CD14-positive monocyte (primary cell): ENCODE measurements at regions not wholly inside any gene's neighbourhood (a gene's known extent, or its start where the extent isn't known, plus 50 kb on each side); places are given as distances from the start of the nearest gene placed in this dataset.

Experiments used
- DNase-seq, 3 donors: peaks; one replicate each; pipeline ENCODE4 v3.0.0-alpha.2; 2011 to 2022
- H2AFZ ChIP-seq: 2 replicates; pipeline ENCODE4 v1.6.0; 2012; ENCODE audit warnings: mild to moderate bottlenecking, low read depth, low read length, inconsistent platforms; ENCODE audit not compliant: insufficient read depth, poor library complexity, severe bottlenecking
- H3K27ac ChIP-seq, 2 donors: 1 replicate in 1 of 2; 2 replicates in 1 of 2; pipeline ENCODE4 v1.5.1; 2012 to 2013; ENCODE audit warnings: low read length in 2 of 2, control low read depth in 1 of 2, inconsistent platforms in 1 of 2, low read depth in 1 of 2, mild to moderate bottlenecking in 1 of 2
- H3K27me3 ChIP-seq, 2 donors: one replicate each; pipeline versions ENCODE4 v1.6.0 to v1.6.1; 2011 to 2013; ENCODE audit warnings: low read length in 2 of 2; ENCODE audit not compliant: control insufficient read depth in 2 of 2, insufficient read depth in 2 of 2
- H3K36me3 ChIP-seq, 2 donors: replicated peaks in 1 of 2; 1 replicate in 1 of 2; 2 replicates in 1 of 2; pipeline versions ENCODE4 v1.5.1 to v1.6.1; 2012 to 2013; ENCODE audit warnings: low read length in 2 of 2, control low read depth in 1 of 2, inconsistent platforms in 1 of 2, mild to moderate bottlenecking in 1 of 2; ENCODE audit not compliant: insufficient read depth in 2 of 2, control insufficient read depth in 1 of 2
- H3K4me1 ChIP-seq, 2 donors: 1 replicate in 1 of 2; 2 replicates in 1 of 2; pipeline versions ENCODE4 v1.5.1 to v1.6.1; 2012 to 2013; ENCODE audit warnings: low read length in 2 of 2, control low read depth in 1 of 2, inconsistent platforms in 1 of 2, mild to moderate bottlenecking in 1 of 2, moderate library complexity in 1 of 2; ENCODE audit not compliant: insufficient read depth in 2 of 2, control insufficient read depth in 1 of 2
- H3K4me2 ChIP-seq: replicated peaks from 2 replicates; pipeline ENCODE3; 2012; ENCODE audit warnings: low read length, moderate library complexity, mild to moderate bottlenecking; ENCODE audit not compliant: poor library complexity, severe bottlenecking; ENCODE audit errors: extremely low read depth
- H3K4me3 ChIP-seq, 3 experiments: fragments of 200-600 bp in 1 of 3; sonication (generic) in 1 of 3; replicated peaks in 1 of 3; 1 replicate in 2 of 3; 2 replicates in 1 of 3; pipeline ENCODE4 v1.5.1; 2011 to 2013; ENCODE audit warnings: low read length in 3 of 3, mild to moderate bottlenecking in 3 of 3, control low read depth in 2 of 3, low read depth in 2 of 3, inconsistent platforms in 1 of 3, moderate library complexity in 1 of 3
- H3K79me2 ChIP-seq: 2 replicates; pipeline ENCODE4 v1.6.0; 2012; ENCODE audit warnings: mild to moderate bottlenecking, control low read depth, inconsistent platforms, low read length, moderate library complexity; ENCODE audit not compliant: insufficient read depth
- H3K9ac ChIP-seq: 2 replicates; pipeline ENCODE4 v1.6.0; 2017; ENCODE audit warnings: low read length, mild to moderate bottlenecking; ENCODE audit not compliant: insufficient read depth, poor library complexity, severe bottlenecking
- H3K9me3 ChIP-seq, 2 donors: replicated peaks in 1 of 2; 1 replicate in 1 of 2; 2 replicates in 1 of 2; pipeline versions ENCODE4 v1.5.1 to v1.6.1; 2012 to 2013; ENCODE audit warnings: low read length in 2 of 2, control low read depth in 1 of 2; ENCODE audit not compliant: control insufficient read depth in 1 of 2, insufficient read depth in 1 of 2
- H4K20me1 ChIP-seq: 2 replicates; pipeline ENCODE4 v1.6.0; 2012; ENCODE audit warnings: mild to moderate bottlenecking, low read length, control low read depth, moderate library complexity; ENCODE audit not compliant: insufficient read depth
- H3K27ac Mint-ChIP-seq, 7 donors: one replicate each; pipeline ENCODE4 v1.8.0; 2020; ENCODE audit warnings: mild to moderate bottlenecking in 7 of 7, mixed read lengths in 7 of 7, moderate library complexity in 6 of 7, inconsistent platforms in 2 of 7
- H3K27me3 Mint-ChIP-seq, 3 donors: one replicate each; pipeline ENCODE4 v1.8.0; 2021 to 2022; ENCODE audit warnings: low read depth in 3 of 3, mild to moderate bottlenecking in 3 of 3, mixed read lengths in 3 of 3, moderate library complexity in 3 of 3, inconsistent platforms in 1 of 3
- H3K36me3 Mint-ChIP-seq, 2 donors: one replicate each; pipeline ENCODE4 v1.8.0; 2020; ENCODE audit warnings: mixed read lengths in 2 of 2, inconsistent platforms in 1 of 2, mild to moderate bottlenecking in 1 of 2
- H3K4me1 Mint-ChIP-seq: one replicate; pipeline ENCODE4 v1.8.0; 2020; ENCODE audit warnings: mild to moderate bottlenecking, mixed read lengths
- H3K4me3 Mint-ChIP-seq, 2 donors: one replicate each; pipeline ENCODE4 v1.8.0; 2020; ENCODE audit warnings: mild to moderate bottlenecking in 2 of 2, mixed read lengths in 2 of 2, moderate library complexity in 1 of 2
- H3K9me3 Mint-ChIP-seq, 7 donors: one replicate each; pipeline ENCODE4 v1.8.0; 2020 to 2022; ENCODE audit warnings: mixed read lengths in 7 of 7, mild to moderate bottlenecking in 6 of 7, moderate library complexity in 6 of 7, inconsistent platforms in 2 of 7
- CTCF ChIP-seq: fragments of 200-600 bp; IDR thresholded peaks from one replicate; pipeline ENCODE4 v1.8.0; 2022; ENCODE audit warnings: antibody characterized with exemption, mild to moderate bottlenecking
- WGBS: methylation state at CpG from one replicate; pipeline ENCODE4 v1.1.5; 2013; ENCODE audit warnings: missing lambda C conversion rate; ENCODE audit not compliant: insufficient coverage; 5-methylcytosine and 5-hydroxymethylcytosine counted together
- intact Hi-C, 2 donors: fragments of 100-400 bp; cut with micrococcal nuclease; formaldehyde crosslinking; loops; one replicate each; pipeline versions ENCODE4 v1.15.0 to v1.15.1; 2023

DNA sequence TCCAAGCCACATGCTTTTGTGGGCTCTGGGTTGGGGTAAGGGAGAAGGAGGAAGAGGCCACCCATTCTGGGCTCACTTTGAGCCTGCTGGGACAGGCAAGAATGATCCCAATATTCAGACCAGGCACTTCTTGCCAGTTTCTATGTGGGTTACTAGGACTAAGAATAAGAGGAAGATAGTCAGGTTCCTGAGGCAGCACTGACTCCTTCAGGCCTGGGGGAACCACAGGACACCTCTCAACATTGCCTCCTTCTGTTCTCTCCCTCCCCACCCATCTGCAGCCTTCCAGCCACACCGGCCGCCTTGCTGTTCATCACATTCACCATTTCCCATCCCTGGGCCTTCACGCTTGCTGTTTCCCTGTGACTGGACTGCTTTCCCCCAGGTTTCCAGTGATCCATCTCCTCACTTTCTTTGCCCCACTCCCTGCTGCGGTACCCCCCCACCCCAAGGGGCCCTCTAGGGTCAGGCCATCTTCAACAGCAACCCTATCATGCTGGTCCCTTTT lies 69.2 kb upstream of the SIRPA start:
- Mint-ChIP-seq H3K27me3 (no peaks in the 10 kb centered on the region), H3K4me3 (no peak overlapping the region), H3K27ac (peak overlapping the region; percentile 31 to 75 (median 63)), H3K9me3 (peaks cover 8 to 31% (median 20%) of the 10 kb centered on the region in 7 donors), H3K4me1 (peaks cover 82% of the 10 kb centered on the region), H3K36me3 (peaks cover 18 to 23% of the 10 kb centered on the region in 2 donors)
- Histone ChIP-seq H3K9me3 (peaks cover 0 to 16% of the 10 kb centered on the region in 2 donors), H3K4me1 (peaks cover 88 to 90% of the 10 kb centered on the region in 2 donors), H3K27me3 (no peaks in the 10 kb centered on the region), H4K20me1 (no peaks in the 10 kb centered on the region), H3K9ac (no peak overlapping the region), H3K4me3 (no peak overlapping the region), H2AFZ (no peak overlapping the region), H3K27ac (peak overlapping the region; percentile 26 to 54), H3K4me2 (no peak overlapping the region), H3K36me3 (no peaks in the 10 kb centered on the region), H3K79me2 (no peaks in the 10 kb centered on the region)
- TF ChIP-seq CTCF = peak; percentile 42
- peak in 2 of 3 donors; percentile 52 to 55 for DNase-seq
- intact Hi-C loops = no loop called here
- 95% methylated on average over 4 of the region's 4 CpGs for WGBS

GRCh38 chr20:1825507-1825906 lies 69.7 kb upstream of the SIRPA start:
- no peaks in the 10 kb centered on the region for H3K79me2 ChIP-seq
- Mint-ChIP-seq H3K27me3 (no peaks in the 10 kb centered on the region), H3K36me3 (peaks cover 20 to 23% of the 10 kb centered on the region in 2 donors), H3K4me3 (no peak overlapping the region), H3K27ac (peak overlapping the region; percentile 31 to 70 (median 63)), H3K9me3 (peaks cover 8 to 33% (median 21%) of the 10 kb centered on the region in 7 donors), H3K4me1 (peaks cover 82% of the 10 kb centered on the region)
- no peaks in the 10 kb centered on the region for H3K27me3 ChIP-seq
- intact Hi-C loops = no loop called here
- no peaks in the 10 kb centered on the region for H4K20me1 ChIP-seq
- H3K4me3 ChIP-seq = no peak overlapping the region
- peak overlapping the region; percentile 26 to 54 for H3K27ac ChIP-seq
- no peak for TF ChIP-seq CTCF
- no peak overlapping the region for H2AFZ ChIP-seq
- peaks cover 88 to 90% of the 10 kb centered on the region in 2 donors for H3K4me1 ChIP-seq
- no peak for DNase-seq
- H3K4me2 ChIP-seq = no peak overlapping the region
- H3K36me3 ChIP-seq = no peaks in the 10 kb centered on the region
- peaks cover 0 to 16% of the 10 kb centered on the region in 2 donors for H3K9me3 ChIP-seq
- WGBS = 95% methylated on average over 2 of the region's 4 CpGs
- no peak overlapping the region for H3K9ac ChIP-seq
